ENCODE measurements at regions not wholly inside any gene's neighbourhood (a gene's known extent, or its start where the extent isn't known, plus 50 kb on each side); places are given as distances from the start of the nearest gene placed in this dataset.

- no peak for DNase-seq (ENCODE audit: low read depth)
- H3K4me3 ChIP-seq (replicated peaks; ENCODE audit: low read depth, low read length), result no peak overlapping the region
- TF ChIP-seq, protein P1, sequence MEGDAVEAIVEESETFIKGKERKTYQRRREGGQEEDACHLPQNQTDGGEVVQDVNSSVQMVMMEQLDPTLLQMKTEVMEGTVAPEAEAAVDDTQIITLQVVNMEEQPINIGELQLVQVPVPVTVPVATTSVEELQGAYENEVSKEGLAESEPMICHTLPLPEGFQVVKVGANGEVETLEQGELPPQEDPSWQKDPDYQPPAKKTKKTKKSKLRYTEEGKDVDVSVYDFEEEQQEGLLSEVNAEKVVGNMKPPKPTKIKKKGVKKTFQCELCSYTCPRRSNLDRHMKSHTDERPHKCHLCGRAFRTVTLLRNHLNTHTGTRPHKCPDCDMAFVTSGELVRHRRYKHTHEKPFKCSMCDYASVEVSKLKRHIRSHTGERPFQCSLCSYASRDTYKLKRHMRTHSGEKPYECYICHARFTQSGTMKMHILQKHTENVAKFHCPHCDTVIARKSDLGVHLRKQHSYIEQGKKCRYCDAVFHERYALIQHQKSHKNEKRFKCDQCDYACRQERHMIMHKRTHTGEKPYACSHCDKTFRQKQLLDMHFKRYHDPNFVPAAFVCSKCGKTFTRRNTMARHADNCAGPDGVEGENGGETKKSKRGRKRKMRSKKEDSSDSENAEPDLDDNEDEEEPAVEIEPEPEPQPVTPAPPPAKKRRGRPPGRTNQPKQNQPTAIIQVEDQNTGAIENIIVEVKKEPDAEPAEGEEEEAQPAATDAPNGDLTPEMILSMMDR (IDR thresholded peaks at IDR 0.05; ENCODE audit: low read length, missing control alignments), result no peak
Observed at GRCh38 chr2:53582556-53582955, 185.0 kb upstream of the CHAC2 start.

DNA sequence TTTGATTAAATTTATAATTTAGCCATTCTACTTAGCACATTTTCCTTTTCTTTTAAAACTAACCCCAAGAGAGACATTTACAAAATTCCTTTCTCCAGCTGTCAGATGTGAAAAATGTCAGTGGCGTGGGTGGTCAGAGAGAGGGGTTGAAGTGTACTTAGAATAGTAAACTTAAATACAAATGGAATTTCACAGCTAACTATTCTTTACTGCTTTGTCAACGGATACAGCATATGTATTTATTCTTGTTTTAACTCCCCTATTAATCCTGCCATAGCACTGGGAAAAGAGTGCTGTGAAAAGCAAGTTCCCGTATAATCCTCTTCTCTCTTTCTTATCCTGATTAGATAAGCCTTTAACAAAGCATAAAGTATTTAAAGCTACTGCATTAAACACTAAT lies 191.4 kb upstream of the CHAC2 start:
- TF ChIP-seq, protein P1 (IDR thresholded peaks at IDR 0.05; ENCODE audit: low read length, missing control alignments), result no peak
- peak; percentile 9 for DNase-seq (ENCODE audit: low read depth)
- H3K4me3 ChIP-seq (replicated peaks; ENCODE audit: low read depth, low read length), result no peak overlapping the region

DNA sequence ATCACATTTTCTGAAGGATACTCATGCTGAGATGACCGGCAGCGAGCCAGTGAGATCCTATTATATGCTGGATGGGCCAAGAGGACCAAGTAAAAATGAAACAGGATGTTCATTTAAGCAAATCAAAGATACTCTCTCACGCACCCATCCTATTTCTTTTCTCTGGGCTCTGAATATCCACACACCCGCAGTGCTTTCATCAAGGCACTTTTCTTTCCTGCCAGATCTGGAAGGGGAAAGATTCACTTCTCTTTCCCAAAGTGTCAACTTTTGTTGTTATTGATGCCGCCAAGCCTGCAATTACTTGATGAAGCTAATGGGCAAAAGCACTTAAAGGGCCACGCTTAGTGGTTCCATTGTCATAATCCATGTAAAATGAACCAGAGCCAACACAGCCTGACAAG lies 191.9 kb upstream of the CHAC2 start:
- no peak for DNase-seq (ENCODE audit: low read depth)
- TF ChIP-seq, protein P1 (IDR thresholded peaks at IDR 0.05; ENCODE audit: low read length, missing control alignments), result no peak
- H3K4me3 ChIP-seq (replicated peaks; ENCODE audit: low read depth, low read length), result no peak overlapping the region

DNA sequence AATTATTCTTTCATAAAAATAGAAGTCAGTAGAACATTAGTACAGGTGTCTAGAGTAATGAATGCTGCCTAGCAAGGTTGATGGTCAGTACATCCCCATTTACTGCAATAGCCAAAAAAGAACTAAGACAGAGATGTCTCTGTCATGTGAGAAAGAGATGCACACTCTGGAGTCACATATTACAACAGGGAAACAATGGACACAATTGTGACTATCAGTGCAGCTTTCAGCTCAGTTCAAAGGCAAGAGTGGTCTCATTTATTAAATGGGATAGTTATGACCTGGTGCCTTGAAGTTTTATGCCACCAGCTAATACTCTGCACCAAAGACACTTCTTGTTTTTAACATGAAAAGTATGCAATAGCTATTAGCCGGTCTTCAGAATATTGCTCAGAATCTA lies 194.9 kb upstream of the CHAC2 start:
- TF ChIP-seq, protein P1 (IDR thresholded peaks at IDR 0.05; ENCODE audit: low read length, missing control alignments), result no peak
- no peak overlapping the region for H3K4me3 ChIP-seq (replicated peaks; ENCODE audit: low read depth, low read length)
- DNase-seq (ENCODE audit: low read depth), result no peak

DNA sequence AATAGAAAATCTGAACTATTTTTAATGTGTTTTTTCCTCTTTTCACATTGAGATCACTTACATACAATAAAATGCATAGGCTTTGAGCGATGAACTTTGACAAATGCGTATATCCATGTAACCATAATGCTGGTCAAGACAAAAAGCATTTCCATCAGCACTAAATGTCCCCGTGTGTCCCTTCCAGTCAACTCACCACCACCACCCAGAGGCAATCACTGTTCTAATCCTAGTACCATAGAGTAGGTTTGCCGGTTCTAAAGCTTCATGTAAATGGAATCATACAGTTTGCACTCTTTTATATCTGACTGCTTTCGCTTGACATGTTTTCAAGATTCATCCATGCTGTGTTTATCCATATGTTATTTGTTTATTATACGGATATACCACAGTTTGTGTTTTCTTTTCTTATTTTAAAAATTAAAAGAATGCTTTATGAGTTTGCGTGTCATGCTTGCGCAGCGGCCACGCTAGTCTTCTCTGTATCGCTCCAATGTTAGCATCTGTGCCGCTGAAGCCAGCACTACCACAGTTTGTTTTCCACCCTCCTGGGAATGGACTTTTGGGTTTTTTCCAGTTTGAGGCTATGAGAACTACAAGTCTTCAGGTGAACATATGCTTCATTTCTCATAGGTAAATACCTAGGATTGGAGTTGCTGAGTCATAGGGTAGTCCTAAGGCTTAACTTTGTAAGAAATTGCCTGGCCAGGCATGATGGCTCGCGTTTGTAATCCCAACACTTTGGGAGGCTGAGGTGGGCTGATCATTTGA lies 197.5 kb upstream of the CHAC2 start:
- DNase-seq (ENCODE audit: low read depth), result no peak
- TF ChIP-seq, protein P1 (IDR thresholded peaks at IDR 0.05; ENCODE audit: low read length, missing control alignments), result no peak

DNA sequence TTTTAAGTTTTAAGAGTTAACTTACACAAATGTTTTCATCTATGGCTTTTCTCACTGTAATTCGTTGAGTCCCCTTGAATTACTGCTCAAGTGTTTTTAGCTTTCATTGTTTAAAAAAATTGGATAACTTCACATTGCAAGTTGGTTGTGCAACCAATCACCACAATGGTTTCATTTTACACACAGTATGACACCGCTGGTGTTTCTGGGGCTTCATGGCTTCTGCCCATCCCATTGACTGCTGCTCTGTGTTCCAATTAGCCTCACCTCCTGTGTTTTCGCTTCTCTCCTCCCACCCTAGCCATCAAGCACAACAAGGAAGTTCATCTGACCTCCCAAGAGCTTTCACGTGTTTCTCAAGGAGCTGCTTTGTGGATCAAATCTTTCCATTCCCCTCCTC lies 199.1 kb upstream of the CHAC2 start:
- no peak for DNase-seq (ENCODE audit: low read depth)
- H3K4me3 ChIP-seq (replicated peaks; ENCODE audit: low read depth, low read length), result no peak overlapping the region
- TF ChIP-seq, protein P1 (IDR thresholded peaks at IDR 0.05; ENCODE audit: low read length, missing control alignments), result no peak

More for the DNA sequence above, 197.5 kb upstream of the CHAC2 start:
- H3K4me3 ChIP-seq (replicated peaks; ENCODE audit: low read depth, low read length), result no peak overlapping the region

- TF ChIP-seq, protein P1 (IDR thresholded peaks at IDR 0.05; ENCODE audit: low read length, missing control alignments), result no peak
- no peak overlapping the region for H3K4me3 ChIP-seq (replicated peaks; ENCODE audit: low read depth, low read length)
- no peak for DNase-seq (ENCODE audit: low read depth)
Observed at GRCh38 chr2:53567073-53567472, 200.5 kb upstream of the CHAC2 start.
